PC-3 (cell line): ENCODE measurements at regions not wholly inside any gene's neighbourhood (a gene's known extent, or its start where the extent isn't known, plus 50 kb on each side); places are given as distances from the start of the nearest gene placed in this dataset.

ENCODE experiments used
- CTCF ChIP-seq: fragments of 300-600 bp; sonication (generic); conservative IDR thresholded peaks from 2 replicates; pipeline ENCODE4 v1.5.1; 2017; ENCODE audit warnings: antibody characterized with exemption, low read depth, mild to moderate bottlenecking, low read length
- EZH2 ChIP-seq: fragments of 300-600 bp; sonication (generic); IDR thresholded peaks from one replicate; pipeline ENCODE4 v1.6.1; 2017; ENCODE audit warnings: antibody characterized with exemption, mild to moderate bottlenecking, low read length; ENCODE audit not compliant: unreplicated experiment
- EZH2phosphoT487 ChIP-seq: fragments of 300-600 bp; sonication (generic); IDR thresholded peaks from 2 replicates; pipeline ENCODE4 v1.6.1; 2018; ENCODE audit warnings: mild to moderate bottlenecking, antibody characterized with exemption, low read length, borderline replicate concordance

DNA sequence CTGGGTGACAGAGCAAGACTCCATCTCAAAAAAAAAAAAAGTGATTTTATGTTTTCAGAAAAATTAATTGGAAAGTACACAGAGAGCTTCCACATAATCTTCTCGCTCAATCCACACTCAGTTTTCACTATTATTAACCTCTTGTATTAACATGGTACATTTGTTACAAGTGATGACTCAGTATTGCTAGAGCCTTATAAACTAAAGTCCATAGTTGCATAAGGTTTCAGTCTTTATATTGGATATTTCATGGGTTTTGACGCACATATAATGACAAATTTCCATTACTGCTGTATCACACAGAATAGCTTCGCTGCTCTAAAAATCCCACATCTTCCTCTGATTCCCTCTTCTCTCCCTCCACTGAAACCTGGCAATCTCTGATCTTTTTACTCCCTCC lies 603.5 kb downstream of the XIRP2 start:
- no peak for TF ChIP-seq CTCF
- TF ChIP-seq EZH2phosphoT487, result no peak
- TF ChIP-seq EZH2, result no peak
